DND-41 (cell line): ENCODE measurements at regions not wholly inside any gene's neighbourhood (a gene's known extent, or its start where the extent isn't known, plus 50 kb on each side); places are given as distances from the start of the nearest gene placed in this dataset.

ENCODE experiments used
- CTCF ChIP-seq: IDR thresholded peaks from 2 replicates; pipeline ENCODE4 v1.5.1; 2012; ENCODE audit warnings: borderline replicate concordance, low read length, moderate library complexity, mild to moderate bottlenecking; ENCODE audit not compliant: poor library complexity, severe bottlenecking; ENCODE audit errors: extremely low read depth
- EZH2 ChIP-seq: IDR thresholded peaks from 3 replicates; pipeline ENCODE4 v1.6.1; 2012; ENCODE audit warnings: borderline replicate concordance, low read depth, mild to moderate bottlenecking, moderate library complexity, low read length, inconsistent platforms; ENCODE audit not compliant: severe bottlenecking

GRCh38 chr5:98175474-98175873 lies 598.0 kb upstream of the RGMB start:
- no peak for TF ChIP-seq CTCF
- TF ChIP-seq EZH2 = no peak
